GM10266 (cell line): ENCODE measurements at regions not wholly inside any gene's neighbourhood (a gene's known extent, or its start where the extent isn't known, plus 50 kb on each side); places are given as distances from the start of the nearest gene placed in this dataset.

Experiments used
- DNase-seq: peaks from one replicate; pipeline ENCODE4 v3.0.0; 2012; ENCODE audit errors: extremely low spot score
- CTCF ChIP-seq: IDR thresholded peaks from 2 replicates; pipeline ENCODE4 v1.5.1; 2012; ENCODE audit warnings: mild to moderate bottlenecking, low read depth; ENCODE audit not compliant: control insufficient read depth, insufficient read depth; ENCODE audit errors: missing control alignments

- DNase-seq, result no peak
- no peak for TF ChIP-seq CTCF
Observed at GRCh38 chr10:7085147-7085912, 325.5 kb downstream of the SFMBT2 start.

- DNase-seq, result no peak
- no peak for TF ChIP-seq CTCF
Observed at GRCh38 chr10:7084280-7085005, 326.4 kb downstream of the SFMBT2 start.

GRCh38 chr10:7082967-7083366 is 327.9 kb downstream of the SFMBT2 start:
- TF ChIP-seq CTCF, result no peak
- no peak for DNase-seq

- no peak for TF ChIP-seq CTCF
- no peak for DNase-seq
Observed at GRCh38 chr10:7077880-7078279, 333.0 kb downstream of the SFMBT2 start.

- no peak for DNase-seq
- no peak for TF ChIP-seq CTCF
Observed at GRCh38 chr10:7075851-7076250, 335.0 kb downstream of the SFMBT2 start.

- DNase-seq, result no peak
- TF ChIP-seq CTCF, result no peak
Observed at GRCh38 chr10:7075110-7075509, 335.7 kb downstream of the SFMBT2 start.

- no peak for TF ChIP-seq CTCF
- no peak for DNase-seq
Observed at GRCh38 chr10:7071421-7071820, 339.4 kb downstream of the SFMBT2 start.
